K562 (cell line): ENCODE measurements at regions not wholly inside any gene's neighbourhood (a gene's known extent, or its start where the extent isn't known, plus 50 kb on each side); places are given as distances from the start of the nearest gene placed in this dataset.

ENCODE experiments used
- FOXA3 ChIP-seq, 2 experiments: fragments of 450-650 bp in 1 of 2; sonication (generic) in 1 of 2; formaldehyde crosslinking; IDR thresholded peaks in 1 of 2; conservative IDR thresholded peaks in 1 of 2; 2 replicates each; pipeline versions ENCODE4 v1.4.0 to v1.8.0; 2020 to 2022; ENCODE audit warnings: mild to moderate bottlenecking in 2 of 2, missing genetic modification reagents in 1 of 2
- POLR2AphosphoS5 ChIP-seq: IDR thresholded peaks from 2 replicates; pipeline ENCODE4 v1.6.1; 2011; ENCODE audit warnings: mild to moderate bottlenecking, low read depth, low read length, moderate library complexity; ENCODE audit not compliant: control insufficient read depth, insufficient read depth
- SMAD1 ChIP-seq: fragments of 150-350 bp; IDR thresholded peaks from 2 replicates; pipeline ENCODE4 v1.6.1; 2014; ENCODE audit warnings: low read length, low read depth; ENCODE audit not compliant: partially characterized antibody
- TSC22D4 ChIP-seq: fragments of 450-650 bp; IDR thresholded peaks from 2 replicates; pipeline ENCODE4 v1.6.1; 2016; ENCODE audit warnings: missing genetic modification characterization, missing biosample characterization, control low read depth
- ZNF146 ChIP-seq: IDR thresholded peaks from one replicate; pipeline ENCODE4 v1.6.1; 2018; ENCODE audit warnings: missing compliant biosample characterization; ENCODE audit not compliant: unreplicated experiment
- ZNF274 ChIP-seq: IDR thresholded peaks from 2 replicates; pipeline ENCODE4 v1.6.1; 2011; ENCODE audit warnings: low read depth, mild to moderate bottlenecking, low read length, moderate library complexity, borderline replicate concordance
- TF ChIP-seq, protein P1 (sequence below), 3 experiments: IDR thresholded peaks in 2 of 3; conservative IDR thresholded peaks in 1 of 3; 2 replicates each; pipeline ENCODE4 v1.5.1; 2011 to 2012; ENCODE audit warnings: low read length in 3 of 3, mild to moderate bottlenecking in 3 of 3, control low read depth in 2 of 3, improper control_type of control experiment in 1 of 3, inconsistent platforms in 1 of 3, low read depth in 1 of 3, mixed read lengths in 1 of 3, moderate library complexity in 1 of 3; ENCODE audit not compliant: insufficient read depth in 2 of 3
- TF ChIP-seq, protein P2 (sequence below): sonication (generic); formaldehyde crosslinking; IDR thresholded peaks from 2 replicates; pipeline ENCODE4 v1.8.0; 2022; ENCODE audit warnings: mild to moderate bottlenecking, missing genetic modification reagents

GRCh38 chr7:66500087-66500486, 128.6 kb upstream of the KCTD7 start:
- TF ChIP-seq ZNF274 (no peak), SMAD1 (no peak), FOXA3 (CRISPR knock-in tag; conservative IDR thresholded peaks at IDR 0.05 in 1 of 2, IDR thresholded peaks at IDR 0.05 in 1 of 2) (no peak), ZNF146 (CRISPR knock-in tag) (no peak), TSC22D4 (tag) (no peak), POLR2AphosphoS5 (no peak)
- TF ChIP-seq, protein P1, sequence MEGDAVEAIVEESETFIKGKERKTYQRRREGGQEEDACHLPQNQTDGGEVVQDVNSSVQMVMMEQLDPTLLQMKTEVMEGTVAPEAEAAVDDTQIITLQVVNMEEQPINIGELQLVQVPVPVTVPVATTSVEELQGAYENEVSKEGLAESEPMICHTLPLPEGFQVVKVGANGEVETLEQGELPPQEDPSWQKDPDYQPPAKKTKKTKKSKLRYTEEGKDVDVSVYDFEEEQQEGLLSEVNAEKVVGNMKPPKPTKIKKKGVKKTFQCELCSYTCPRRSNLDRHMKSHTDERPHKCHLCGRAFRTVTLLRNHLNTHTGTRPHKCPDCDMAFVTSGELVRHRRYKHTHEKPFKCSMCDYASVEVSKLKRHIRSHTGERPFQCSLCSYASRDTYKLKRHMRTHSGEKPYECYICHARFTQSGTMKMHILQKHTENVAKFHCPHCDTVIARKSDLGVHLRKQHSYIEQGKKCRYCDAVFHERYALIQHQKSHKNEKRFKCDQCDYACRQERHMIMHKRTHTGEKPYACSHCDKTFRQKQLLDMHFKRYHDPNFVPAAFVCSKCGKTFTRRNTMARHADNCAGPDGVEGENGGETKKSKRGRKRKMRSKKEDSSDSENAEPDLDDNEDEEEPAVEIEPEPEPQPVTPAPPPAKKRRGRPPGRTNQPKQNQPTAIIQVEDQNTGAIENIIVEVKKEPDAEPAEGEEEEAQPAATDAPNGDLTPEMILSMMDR (IDR thresholded peaks at IDR 0.05 in 2 of 3, conservative IDR thresholded peaks at IDR 0.05 in 1 of 3; ENCODE audit: insufficient read depth in 2 of 3, low read depth in 1 of 3, low read length in 3 of 3), result no peak
- TF ChIP-seq, protein P2, sequence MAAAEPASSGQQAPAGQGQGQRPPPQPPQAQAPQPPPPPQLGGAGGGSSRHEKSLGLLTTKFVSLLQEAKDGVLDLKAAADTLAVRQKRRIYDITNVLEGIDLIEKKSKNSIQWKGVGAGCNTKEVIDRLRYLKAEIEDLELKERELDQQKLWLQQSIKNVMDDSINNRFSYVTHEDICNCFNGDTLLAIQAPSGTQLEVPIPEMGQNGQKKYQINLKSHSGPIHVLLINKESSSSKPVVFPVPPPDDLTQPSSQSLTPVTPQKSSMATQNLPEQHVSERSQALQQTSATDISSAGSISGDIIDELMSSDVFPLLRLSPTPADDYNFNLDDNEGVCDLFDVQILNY, result no peak
